EH (cell line): ENCODE measurements at regions not wholly inside any gene's neighbourhood (a gene's known extent, or its start where the extent isn't known, plus 50 kb on each side); places are given as distances from the start of the nearest gene placed in this dataset.

Experiments
- DNase-seq: peaks from one replicate; pipeline ENCODE4 v3.0.0-alpha.2; 2015; ENCODE audit warnings: low read depth

DNA sequence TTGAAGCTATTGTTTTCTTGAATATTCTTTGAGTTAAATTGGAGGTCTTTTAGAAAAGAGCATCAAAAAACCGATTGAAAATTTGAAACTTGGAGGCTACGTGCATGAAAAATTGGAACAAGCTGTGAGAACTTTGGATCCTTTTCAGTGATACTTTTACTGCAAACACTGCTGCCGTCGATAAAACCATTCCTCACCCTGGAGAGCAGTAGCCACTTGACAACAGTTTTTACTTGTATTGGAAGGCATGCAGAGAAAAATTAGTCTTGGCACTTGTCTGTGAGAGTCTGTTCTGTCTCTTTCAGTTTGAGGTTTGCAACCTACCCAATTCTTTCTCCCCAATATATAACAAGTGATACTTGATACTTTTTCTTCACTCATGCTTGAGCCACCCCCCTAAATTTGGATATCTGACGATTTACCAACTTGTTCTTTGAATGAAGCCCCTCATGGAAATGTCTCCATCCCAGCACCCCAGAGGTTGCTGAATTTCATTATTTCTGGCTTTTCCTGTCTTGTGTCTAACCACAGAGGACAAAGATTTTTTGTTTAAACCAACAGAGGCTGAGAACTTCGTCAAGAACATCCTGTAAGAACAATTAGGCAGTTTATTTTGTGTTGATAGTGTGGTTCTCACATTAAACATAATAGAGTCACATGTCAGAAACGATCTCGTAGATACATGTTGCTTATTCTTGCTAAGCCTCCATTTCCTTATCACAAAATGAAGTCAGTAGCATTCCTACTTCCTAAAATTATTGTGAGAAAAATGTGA is 307.3 kb upstream of the PLSCR5 start:
- no peak for DNase-seq

DNA sequence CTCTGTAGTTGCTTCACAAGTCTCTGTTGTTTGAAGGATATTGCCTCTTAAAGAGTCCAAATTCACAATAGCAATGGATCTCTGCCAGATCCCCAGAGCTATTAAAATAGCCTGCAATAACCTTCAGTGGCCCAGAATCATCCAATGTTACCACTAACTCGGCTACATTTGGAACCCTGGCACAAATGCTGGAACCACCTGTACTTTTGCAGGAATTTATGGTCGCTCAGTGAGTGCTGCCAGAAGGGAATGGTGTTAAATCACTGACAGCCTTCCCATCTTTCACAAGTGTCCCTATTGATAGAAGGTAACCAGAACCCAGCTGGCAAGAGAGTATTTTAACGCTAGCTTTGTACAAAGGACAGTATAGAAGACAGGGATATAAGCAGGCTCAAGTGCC is 298.8 kb upstream of the PLSCR5 start:
- no peak for DNase-seq

DNA sequence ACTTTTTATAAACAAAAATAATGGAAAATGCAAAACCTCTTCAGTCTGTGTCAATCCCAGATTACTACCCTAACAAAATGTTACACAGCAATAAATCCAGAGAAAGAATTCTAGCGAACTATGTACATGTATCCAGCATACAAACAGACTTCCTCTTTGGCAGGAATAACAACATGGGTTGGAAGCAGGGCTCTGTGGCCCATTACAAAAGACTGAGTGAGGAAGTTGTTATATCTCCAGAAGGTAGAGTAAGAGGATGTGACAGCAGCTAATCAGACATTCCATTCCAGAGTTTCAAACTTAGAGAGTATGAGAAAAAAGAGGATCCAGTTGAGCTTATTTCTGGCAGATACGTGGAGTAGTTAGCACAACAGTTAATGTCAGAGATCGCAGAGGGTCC is 294.0 kb upstream of the PLSCR5 start:
- DNase-seq, result no peak

DNA sequence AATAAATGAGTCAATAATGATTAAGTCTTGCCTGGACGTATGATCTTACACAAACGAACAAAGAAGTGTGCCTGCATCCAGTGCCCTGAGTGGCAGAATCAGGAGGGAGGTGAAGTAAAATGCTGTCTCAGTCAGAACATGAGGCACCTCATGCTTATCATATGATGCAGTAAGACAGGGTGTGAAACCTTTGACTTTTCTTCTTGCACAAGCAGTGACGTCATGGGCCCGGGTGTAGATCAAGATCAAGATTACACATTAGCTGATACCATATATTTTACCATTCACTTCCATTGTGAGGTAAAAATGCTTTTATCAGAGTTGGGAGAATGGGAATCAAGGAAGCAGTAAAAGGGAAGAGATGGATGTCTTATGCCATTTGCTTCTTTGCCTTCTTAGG is 291.6 kb upstream of the PLSCR5 start:
- no peak for DNase-seq

DNA sequence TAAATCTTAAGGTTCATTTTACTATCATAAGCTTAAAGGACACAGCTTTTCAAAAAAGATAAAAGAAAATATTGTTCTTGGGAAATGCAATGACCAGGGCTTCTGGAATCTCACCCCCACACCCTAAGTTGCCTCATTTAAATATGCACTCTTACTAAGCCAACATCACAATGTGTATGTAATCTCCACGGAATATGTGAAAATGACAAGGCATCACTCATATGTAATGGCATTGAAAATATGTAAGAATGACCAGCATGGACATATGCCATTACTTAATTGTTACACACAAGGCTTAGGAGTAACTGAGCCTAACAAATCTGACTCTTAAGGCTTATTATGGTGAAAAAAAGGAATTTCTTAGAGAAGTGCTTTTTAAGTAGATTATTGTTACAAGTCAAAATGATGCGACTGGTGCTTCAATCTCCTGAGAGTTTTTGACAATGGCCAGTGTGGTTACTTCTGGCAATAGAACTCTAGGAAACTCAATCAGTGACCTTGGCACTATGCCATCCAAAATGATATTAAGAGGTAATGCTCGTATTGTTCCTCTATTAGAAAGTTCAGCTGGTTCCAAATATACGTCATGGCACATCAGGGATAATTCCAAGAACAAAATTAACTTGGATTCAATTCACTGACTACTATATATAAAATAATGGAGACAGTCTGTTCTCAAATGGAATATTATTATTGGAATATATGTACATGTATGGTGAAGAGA is 290.0 kb upstream of the PLSCR5 start:
- peak; percentile 92 for DNase-seq

DNA sequence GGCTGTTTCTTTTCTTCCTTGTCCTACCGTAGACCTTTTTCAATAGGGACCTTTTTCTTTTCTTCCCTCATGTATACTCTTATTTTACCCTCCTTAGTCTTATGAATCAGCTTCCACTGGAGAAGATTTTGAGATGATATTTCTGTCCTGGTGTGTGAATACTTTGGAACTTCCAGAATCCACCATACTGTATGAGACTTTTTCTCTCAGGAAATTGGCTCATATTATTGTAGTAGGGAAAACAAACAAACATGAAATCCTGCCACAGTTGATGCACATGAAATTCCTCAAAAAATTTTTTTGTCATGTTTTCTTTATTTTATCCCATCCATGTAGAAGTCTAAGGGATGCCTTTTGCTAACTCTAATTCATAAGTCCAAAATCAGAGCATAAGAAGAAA is 289.3 kb upstream of the PLSCR5 start:
- DNase-seq, result peak; percentile 64

DNA sequence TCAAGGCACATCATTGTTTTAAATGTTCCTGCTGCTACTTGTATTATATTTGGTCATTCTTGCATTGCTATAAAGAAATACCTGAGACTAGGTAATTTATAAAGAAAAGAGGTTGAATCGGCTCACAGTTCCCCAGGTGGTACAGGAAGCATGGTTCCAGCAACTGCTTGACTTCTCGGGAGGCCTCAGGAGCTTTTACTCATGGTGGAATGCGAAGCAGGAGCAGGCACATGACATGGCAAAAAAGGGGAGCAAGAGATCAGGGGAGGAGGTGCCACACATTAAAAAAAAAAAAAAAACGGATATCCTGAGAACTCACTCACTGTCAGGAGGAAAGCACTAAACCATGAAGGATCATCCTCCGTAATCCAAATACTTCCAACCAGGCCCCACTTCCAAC is 286.9 kb upstream of the PLSCR5 start:
- DNase-seq, result no peak

DNA sequence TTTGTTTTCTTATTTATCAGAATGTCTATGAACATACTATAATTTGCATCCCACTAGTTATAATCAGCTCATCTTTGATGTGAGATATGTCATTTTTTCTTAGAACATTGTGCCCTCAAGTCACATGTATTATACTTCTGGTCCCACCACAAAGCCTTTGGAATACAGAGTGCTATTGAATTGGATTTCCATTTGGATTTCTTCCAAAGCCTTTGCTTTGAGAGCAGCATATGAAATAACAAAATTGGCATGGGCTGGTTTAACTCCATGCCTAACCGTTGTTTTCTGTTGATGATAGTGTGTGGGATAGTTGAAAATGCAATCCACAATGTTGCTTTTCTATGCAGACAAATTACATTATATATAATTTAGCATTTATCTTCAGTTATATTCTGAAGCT is 284.5 kb upstream of the PLSCR5 start:
- DNase-seq, result no peak

DNA sequence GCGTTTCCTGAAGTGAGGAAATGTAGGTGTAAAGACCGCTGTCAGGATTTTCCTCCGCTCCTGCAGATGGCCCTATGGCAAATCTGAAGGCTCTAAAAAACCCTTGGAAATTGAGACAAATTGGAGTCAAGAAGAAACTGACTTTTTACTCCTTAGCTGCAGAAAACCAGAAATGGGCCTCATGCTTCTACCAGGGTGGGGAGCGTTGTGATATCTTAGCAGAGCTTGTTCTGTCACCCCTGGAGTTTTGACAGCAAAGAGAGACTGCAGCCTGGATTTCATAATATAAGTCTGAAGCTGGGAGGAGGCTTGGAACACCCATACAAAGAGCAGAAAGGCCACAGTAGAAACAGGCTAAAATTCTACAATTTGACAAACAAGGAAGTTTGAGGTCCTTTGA is 283.0 kb upstream of the PLSCR5 start:
- DNase-seq, result no peak

DNA sequence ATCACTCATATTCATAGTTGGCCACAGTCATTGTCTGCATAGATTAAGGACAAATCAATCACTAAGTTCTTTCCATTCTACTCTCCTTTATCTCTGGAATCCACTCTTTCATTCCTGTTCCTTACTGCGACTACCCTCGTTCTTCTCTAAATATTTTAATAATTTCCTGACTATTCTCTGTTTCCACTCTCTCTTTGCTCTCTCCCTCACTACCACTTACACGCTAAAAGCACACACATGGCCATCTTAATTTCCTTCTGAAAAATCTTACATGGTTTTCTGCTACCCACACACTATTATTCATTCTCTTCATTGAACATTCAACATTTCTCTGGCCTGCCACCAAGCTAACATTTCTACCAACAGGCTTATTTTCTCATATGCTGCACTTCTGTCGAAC is 279.6 kb upstream of the PLSCR5 start:
- DNase-seq, result no peak

DNA sequence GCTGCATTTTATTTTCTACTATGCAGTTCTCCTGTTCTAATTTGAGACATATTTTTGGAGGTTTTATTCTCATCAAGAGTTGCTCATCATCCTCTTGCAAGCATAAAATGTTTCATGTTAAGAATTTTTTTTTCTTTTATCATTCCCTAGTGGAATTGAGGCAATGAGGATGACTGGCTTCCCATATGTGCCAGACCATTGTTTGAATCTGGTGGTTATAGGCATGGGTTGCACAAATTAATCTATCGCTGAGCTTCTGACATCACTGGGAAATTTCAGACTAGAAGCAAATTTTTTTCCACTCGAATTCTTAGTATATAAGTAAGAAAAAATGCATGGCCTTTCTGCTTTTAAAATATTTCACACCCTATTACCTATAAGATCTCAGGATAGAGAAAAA is 279.1 kb upstream of the PLSCR5 start:
- DNase-seq, result no peak

DNA sequence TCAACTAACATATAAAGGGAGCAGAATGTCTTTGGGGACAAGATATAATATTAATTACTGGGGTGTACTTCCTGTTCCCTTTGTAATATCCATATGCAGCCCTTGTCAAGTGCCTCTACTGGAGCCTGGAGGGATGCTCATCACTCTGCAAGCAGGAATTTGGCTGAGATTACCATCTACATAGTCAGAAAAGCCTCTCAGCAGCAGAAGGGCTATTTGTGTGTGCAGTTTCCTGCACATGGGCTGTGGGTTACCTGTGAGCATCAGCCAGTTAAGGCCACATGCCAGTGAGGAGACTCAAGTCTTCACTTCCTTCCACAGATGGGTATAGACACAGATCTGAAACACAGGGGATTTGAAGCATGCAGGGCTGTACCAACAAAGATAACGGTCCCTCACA is 278.1 kb upstream of the PLSCR5 start:
- DNase-seq, result peak; percentile 18

DNA sequence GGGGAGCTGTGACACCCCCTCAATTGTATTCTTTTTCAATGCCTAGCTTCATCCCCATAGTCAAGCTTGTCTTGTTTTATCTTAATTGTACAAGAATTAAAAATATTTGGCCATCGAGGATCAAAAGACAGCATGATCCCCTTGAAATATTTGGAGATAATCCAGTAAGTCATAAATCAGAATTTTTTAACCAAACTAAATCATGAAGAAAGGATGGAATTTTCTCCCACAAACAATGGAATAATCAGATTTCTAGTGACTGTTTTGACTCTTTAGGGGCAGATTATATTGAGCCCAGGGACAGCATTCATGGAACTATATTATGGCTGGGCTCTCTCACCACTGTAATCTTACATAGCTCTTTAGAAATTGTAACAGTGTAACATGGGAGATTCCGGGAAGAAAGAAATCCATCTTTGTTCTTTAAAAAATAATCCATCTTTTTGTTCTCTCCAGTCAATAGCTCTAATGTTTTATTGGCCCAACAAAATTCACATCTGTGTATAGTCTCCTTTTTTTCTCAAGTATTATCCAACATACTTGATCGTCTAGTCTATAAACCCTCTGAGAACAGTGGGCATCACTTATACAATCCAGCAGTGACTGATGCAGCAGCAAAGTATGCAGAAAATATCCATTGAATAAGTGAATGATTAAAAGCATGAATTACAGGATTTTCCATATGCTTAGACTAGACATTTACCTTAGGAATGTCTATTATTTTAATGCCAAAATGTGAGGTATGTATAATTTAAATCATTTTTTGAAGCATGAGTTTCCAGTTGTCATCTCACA is 277.0 kb upstream of the PLSCR5 start:
- DNase-seq, result peak; percentile 2

DNA sequence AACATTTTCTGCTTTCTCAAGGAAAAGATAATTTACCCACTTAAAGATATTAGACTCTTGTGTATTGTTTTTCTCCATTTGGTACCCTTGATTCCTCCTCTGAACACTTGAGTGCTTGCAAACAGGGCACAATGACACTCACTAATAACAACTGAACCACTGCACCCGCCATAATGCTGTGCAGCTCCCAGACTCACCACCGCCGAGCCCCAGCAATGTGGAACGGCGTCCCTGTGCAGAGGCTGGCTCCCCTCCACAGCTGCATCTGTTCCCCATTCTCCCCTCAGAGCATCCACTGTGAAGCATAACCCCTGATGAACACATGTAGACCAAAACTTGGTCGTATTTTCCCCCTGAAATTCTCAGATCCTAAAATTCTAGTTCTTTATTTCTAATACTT is 276.2 kb upstream of the PLSCR5 start:
- DNase-seq, result no peak

DNA sequence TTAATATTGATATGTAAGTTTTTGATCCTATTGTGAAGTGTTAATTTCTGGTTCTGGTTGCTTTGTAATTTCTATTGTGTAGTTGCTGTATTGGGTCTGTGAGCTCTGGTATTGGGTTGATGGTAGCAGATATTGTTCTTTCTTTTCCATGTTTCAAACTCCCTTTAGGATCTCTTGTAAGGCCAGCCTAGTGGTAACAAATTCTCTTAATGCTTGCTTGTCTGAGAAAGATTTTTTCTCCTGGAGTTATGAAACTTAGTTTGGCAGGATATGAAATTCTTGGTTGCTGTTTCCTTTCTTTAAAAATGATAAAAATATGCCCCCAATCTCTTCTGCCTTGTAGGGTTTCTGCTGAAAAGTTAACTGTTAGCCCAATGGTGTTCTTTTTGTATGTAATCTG is 268.6 kb upstream of the PLSCR5 start:
- DNase-seq, result no peak

DNA sequence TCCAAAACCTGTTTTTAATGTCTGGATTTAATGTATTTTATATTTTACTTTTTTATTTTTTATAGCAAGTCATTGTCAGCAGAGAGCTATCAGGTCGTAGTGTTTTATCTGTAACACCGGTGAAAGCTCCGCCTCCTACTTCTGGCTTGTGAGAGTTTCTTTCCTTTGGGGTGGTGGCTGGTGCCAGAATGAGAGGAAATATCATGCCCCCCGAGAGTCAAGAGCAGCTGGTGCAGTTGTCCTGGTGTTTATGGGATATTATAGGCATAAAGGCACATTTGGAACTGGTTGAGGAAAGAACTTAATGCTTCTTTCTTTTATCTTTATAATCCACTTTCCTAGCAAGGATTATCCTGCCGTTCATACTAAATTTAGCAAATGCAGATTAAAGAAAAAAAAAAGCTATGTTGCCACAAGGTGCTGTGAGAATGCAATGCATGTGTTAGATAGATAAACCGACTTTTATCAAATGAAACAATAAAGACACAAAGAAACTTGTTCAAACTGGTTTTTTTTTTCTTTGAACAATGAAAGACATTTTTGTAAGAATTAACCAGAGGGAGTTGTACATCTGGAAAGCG is 260.1 kb upstream of the PLSCR5 start:
- DNase-seq, result no peak

DNA sequence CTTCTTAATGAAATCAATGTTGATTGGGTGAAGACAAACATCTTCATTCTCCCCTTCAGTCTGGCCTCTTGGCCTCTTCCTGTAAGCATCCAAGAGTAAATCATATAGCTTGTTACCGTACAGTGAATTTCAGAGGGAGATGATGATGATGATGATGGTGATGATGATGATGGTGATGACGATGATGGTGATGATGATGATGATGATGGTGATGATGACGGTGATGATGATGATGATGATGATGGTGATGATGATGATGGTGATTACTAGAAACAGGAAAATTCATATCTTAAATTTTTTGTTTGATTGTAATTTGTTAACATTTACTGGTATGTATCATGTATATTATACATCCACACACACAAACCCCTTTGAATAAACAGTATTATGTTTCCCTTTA is 256.1 kb upstream of the PLSCR5 start:
- no peak for DNase-seq

DNA sequence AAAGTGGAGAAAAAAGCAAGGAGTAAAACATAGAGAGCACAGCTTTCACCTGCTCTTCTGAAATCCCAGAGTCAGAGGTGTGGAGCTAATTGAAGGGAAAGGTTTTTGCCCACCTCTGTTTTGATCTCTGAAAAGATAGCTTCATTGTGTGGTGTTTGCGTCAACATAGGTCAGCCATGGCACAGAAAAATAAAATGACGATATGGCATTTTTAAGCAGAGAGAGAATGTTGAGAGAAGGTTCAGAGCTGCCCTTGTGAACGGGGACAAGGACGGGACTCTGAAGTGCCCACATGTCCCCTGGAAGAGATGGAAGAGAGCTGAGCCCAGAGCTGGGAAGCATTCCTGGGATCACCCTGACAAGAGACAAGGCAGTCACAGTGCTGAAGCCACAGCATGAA is 249.4 kb upstream of the PLSCR5 start:
- DNase-seq, result no peak

DNA sequence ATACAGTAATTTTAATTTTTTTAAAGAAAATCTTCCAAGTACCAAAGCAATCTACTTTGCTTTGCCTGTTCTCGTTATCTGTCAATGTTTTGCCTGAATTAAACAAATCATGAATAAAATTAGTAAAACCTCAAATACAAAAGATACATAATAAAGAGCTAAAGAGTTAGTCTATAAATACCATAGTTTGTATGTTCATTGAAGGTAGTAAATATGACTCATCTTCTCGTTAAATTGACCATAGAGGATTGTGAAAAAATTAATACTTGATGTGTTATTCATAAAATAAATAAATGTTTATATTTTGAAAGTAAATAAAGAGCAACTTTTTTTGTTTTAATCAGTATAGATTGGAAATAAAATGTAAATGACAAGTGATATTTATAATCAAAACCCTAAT is 246.5 kb upstream of the PLSCR5 start:
- peak; percentile 17 for DNase-seq

DNA sequence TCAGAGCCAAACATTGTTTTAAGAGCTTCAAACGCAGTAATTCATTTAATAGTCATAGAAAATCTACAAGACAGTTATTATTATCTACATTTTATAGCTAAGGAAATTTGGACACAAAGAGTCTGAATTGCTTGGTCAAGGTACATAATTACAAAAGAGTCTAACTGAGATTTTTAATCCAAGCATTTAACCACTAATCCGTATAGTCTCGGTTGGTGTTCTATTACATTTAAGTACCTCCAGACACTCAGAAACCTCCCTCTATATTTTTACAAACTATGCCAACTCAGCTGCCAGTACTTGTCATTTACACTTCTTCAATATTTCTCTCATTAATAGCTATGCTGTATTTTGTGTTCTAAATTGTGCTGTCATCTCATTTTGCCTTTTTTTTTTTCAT is 240.2 kb upstream of the PLSCR5 start:
- no peak for DNase-seq

DNA sequence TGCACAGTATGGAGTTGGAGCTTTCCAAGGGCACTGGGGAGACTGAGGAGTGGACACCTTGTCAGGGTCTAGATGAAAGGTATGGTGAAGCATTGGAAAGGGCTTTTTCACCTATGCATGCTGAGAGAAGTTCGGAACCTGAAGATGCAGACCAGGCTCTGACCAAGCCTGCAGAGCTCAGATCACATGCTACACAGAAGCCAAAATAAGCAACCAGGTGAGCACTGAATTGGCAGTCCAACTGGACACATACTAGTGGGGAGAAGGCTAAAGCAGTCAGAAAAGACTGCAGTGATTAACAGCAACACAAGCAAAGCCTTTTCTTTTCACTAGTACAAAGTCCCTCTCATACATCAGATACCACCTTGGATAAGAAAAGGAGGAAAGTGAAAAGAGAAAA is 238.3 kb upstream of the PLSCR5 start:
- DNase-seq, result no peak

DNA sequence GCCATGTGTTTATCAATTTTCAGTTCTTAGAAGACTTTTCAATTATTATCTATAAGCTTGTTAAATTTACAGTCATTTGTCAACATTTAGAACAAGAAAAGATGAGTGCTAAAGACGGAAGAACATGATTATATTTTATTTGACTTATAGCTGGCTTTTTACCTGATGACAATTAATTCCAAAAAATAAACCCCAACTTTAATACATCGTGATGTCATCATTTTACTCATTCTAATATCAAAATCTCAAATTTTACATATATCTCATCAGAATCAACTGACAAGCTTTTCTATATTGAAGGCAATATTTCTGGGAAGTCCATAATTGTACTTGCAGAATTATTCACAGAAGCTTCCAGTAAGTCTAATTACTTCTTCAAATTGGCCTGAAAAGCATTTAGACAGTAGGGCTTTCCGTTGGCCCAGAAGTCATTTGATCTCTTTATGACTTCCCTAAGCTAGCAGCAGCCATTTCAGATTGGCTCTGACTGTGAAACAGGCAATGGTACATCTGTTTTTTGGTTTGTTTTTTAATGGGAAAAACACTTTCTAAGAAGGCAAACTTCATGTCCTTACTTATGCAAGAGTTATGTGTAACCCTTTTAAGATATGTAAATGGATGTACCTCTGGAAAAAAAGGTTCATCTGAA is 234.7 kb upstream of the PLSCR5 start:
- no peak for DNase-seq
